Keratinocyte (primary cell): ENCODE measurements at regions not wholly inside any gene's neighbourhood (a gene's known extent, or its start where the extent isn't known, plus 50 kb on each side); places are given as distances from the start of the nearest gene placed in this dataset.

ENCODE experiments used
- DNase-seq: peaks from one replicate; pipeline ENCODE4 v3.0.0-alpha.2; 2011; ENCODE audit warnings: low read depth, missing footprints, low spot score
- FAIRE-seq: peaks from 2 replicates; lab custom pipeline; 2011; peaks lifted over from hg19 to GRCh38; lab: Jason Lieb, UNC
- H2AFZ ChIP-seq: 2 replicates; pipeline ENCODE4 v1.6.0; 2012; ENCODE audit warnings: low read length, control low read depth, inconsistent platforms; ENCODE audit not compliant: control insufficient read depth
- H3K27ac ChIP-seq: 2 replicates; pipeline ENCODE4 v1.5.1; 2011; ENCODE audit warnings: low read length; ENCODE audit not compliant: control insufficient read depth, insufficient read depth
- H3K27me3 ChIP-seq: 3 replicates; pipeline ENCODE4 v1.6.0; 2011; ENCODE audit warnings: low read length; ENCODE audit not compliant: control insufficient read depth, insufficient read depth; ENCODE audit errors: extremely low read depth
- H3K36me3 ChIP-seq, 2 experiments: 2 replicates in 1 of 2; 3 replicates in 1 of 2; pipeline ENCODE4 v1.5.1; 2011; ENCODE audit warnings: low read length in 2 of 2, mild to moderate bottlenecking in 1 of 2; ENCODE audit not compliant: control insufficient read depth in 2 of 2, insufficient read depth in 2 of 2; ENCODE audit errors: extremely low read depth in 1 of 2
- H3K4me1 ChIP-seq: 3 replicates; pipeline ENCODE4 v1.5.1; 2011; ENCODE audit warnings: low read length; ENCODE audit not compliant: control insufficient read depth, insufficient read depth; ENCODE audit errors: extremely low read depth
- H3K4me2 ChIP-seq: 3 replicates; pipeline ENCODE4 v1.6.0; 2011; ENCODE audit warnings: low read depth, low read length; ENCODE audit not compliant: control insufficient read depth, insufficient read depth; ENCODE audit errors: extremely low read depth
- H3K4me3 ChIP-seq, 3 experiments: fragments of 200-600 bp in 1 of 3; sonication (generic) in 1 of 3; 2 replicates in 2 of 3; 3 replicates in 1 of 3; pipeline ENCODE4 v1.5.1; 2011 to 2016; ENCODE audit warnings: low read length in 3 of 3, mild to moderate bottlenecking in 3 of 3, control low read depth in 2 of 3, inconsistent platforms in 1 of 3, low read depth in 1 of 3, mixed read lengths in 1 of 3, mixed run types in 1 of 3, moderate library complexity in 1 of 3; ENCODE audit not compliant: control insufficient read depth in 2 of 3, insufficient read depth in 2 of 3; ENCODE audit errors: extremely low read depth in 1 of 3
- H3K79me2 ChIP-seq: 2 replicates; pipeline ENCODE4 v1.6.0; 2012; ENCODE audit warnings: low read length; ENCODE audit not compliant: control insufficient read depth, insufficient read depth
- H3K9ac ChIP-seq: 3 replicates; pipeline ENCODE4 v1.6.0; 2011; ENCODE audit warnings: low read length; ENCODE audit not compliant: control insufficient read depth, insufficient read depth; ENCODE audit errors: extremely low read depth
- H3K9me1 ChIP-seq: 3 replicates; pipeline ENCODE4 v1.6.0; 2011; ENCODE audit warnings: low read length; ENCODE audit not compliant: control insufficient read depth, insufficient read depth; ENCODE audit errors: extremely low read depth
- H3K9me3 ChIP-seq: 2 replicates; pipeline ENCODE4 v1.5.1; 2012; ENCODE audit warnings: low read depth, low read length; ENCODE audit not compliant: control insufficient read depth
- H4K20me1 ChIP-seq: 3 replicates; pipeline ENCODE4 v1.6.0; 2011; ENCODE audit warnings: low read length; ENCODE audit not compliant: control insufficient read depth, insufficient read depth; ENCODE audit errors: extremely low read depth
- CTCF ChIP-seq, 3 experiments: IDR thresholded peaks in 1 of 3; conservative IDR thresholded peaks in 1 of 3; optimal IDR thresholded peaks in 1 of 3; 2 replicates in 2 of 3; 3 replicates in 1 of 3; pipeline versions ENCODE3 to v1.5.1; 2011; ENCODE audit warnings: low read length in 3 of 3, mild to moderate bottlenecking in 3 of 3, moderate library complexity in 2 of 3, control low read depth in 1 of 3, inconsistent platforms in 1 of 3; ENCODE audit not compliant: insufficient read depth in 2 of 3; ENCODE audit errors: extremely low read depth in 1 of 3
- EZH2 ChIP-seq: IDR thresholded peaks from one replicate; pipeline ENCODE4 v1.6.1; 2012; ENCODE audit warnings: inconsistent platforms, mild to moderate bottlenecking, low read length, moderate library complexity
- dilution Hi-C: fragments of 300-500 bp; cut with MboI; formaldehyde crosslinking; loops from one replicate; pipeline ENCODE4 v1.7.0; 2020; ENCODE audit warnings: low sequenced_read_pairs; ENCODE audit not compliant: extremely low pct_ligation_motif_present

GRCh38 chr11:116513278-116513823 lies 259.4 kb downstream of the BUD13 start:
- Histone ChIP-seq H3K36me3 (no peaks in the 10 kb centered on the region), H3K4me2 (no peak overlapping the region), H3K4me3 (no peak overlapping the region), H3K79me2 (no peaks in the 10 kb centered on the region), H3K9me1 (no peaks in the 10 kb centered on the region), H3K27me3 (no peaks in the 10 kb centered on the region), H3K9ac (no peak overlapping the region), H4K20me1 (no peaks in the 10 kb centered on the region), H3K9me3 (no peaks in the 10 kb centered on the region), H3K27ac (no peak overlapping the region), H3K4me1 (no peaks in the 10 kb centered on the region), H2AFZ (no peak overlapping the region)
- TF ChIP-seq EZH2 (no peak), CTCF (optimal IDR thresholded peaks at IDR 0.05 in 1 of 3, IDR thresholded peaks at IDR 0.05 in 1 of 3, conservative IDR thresholded peaks at IDR 0.05 in 1 of 3; ENCODE audit: extremely low read depth in 1 of 3, insufficient read depth in 2 of 3, low read length in 3 of 3) (no peak)
- FAIRE-seq (no peak), DNase-seq (no peak)
- dilution Hi-C loops, result no loop called here

DNA sequence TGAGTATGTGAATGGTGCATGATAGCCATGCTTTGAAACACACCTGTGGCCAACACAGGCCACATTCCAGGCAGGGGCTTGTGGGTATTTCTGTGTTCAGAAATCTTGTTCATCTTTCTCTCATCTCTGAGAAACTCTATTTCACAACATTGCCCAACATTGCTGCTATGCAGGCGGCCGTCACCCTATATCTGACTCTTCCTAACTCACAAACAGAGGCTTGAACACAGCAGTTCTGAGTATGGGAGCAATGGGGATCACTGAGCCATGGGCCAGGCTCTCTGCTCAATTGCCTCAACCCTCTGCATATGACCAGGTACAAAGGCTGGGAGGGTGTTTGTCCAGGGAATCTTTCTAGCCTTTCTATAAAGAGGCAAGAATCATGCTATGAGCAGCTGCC lies 259.9 kb downstream of the BUD13 start:
- Histone ChIP-seq H3K9me3 (no peaks in the 10 kb centered on the region), H3K4me3 (no peak overlapping the region), H4K20me1 (no peaks in the 10 kb centered on the region), H3K4me1 (no peaks in the 10 kb centered on the region), H2AFZ (no peak overlapping the region), H3K79me2 (no peaks in the 10 kb centered on the region), H3K9ac (no peak overlapping the region), H3K9me1 (no peaks in the 10 kb centered on the region), H3K27ac (no peak overlapping the region), H3K36me3 (no peaks in the 10 kb centered on the region), H3K4me2 (no peak overlapping the region), H3K27me3 (no peaks in the 10 kb centered on the region)
- TF ChIP-seq EZH2, result no peak
- TF ChIP-seq CTCF (optimal IDR thresholded peaks at IDR 0.05 in 1 of 3, IDR thresholded peaks at IDR 0.05 in 1 of 3, conservative IDR thresholded peaks at IDR 0.05 in 1 of 3; ENCODE audit: extremely low read depth in 1 of 3, insufficient read depth in 2 of 3, low read length in 3 of 3), result no peak
- dilution Hi-C loops, result no loop called here
- DNase-seq (no peak), FAIRE-seq (no peak)
